Stimulated activated CD4-positive, alpha-beta T cell treated with anti-CD3 and anti-CD28 coated beads, Interleukin-15, amount 100 ng/mL, for 24 hours (primary cell): ENCODE measurements at regions not wholly inside any gene's neighbourhood (a gene's known extent, or its start where the extent isn't known, plus 50 kb on each side); places are given as distances from the start of the nearest gene placed in this dataset.

Experiments used
- DNase-seq: peaks from one replicate; pipeline ENCODE4 v3.0.0-alpha.2; 2020

GRCh38 chr10:36349445-36350078 is 707.5 kb upstream of the FZD8 start:
- DNase-seq = no peak

GRCh38 chr10:36345807-36346206 is 703.7 kb upstream of the FZD8 start:
- DNase-seq = no peak

- no peak for DNase-seq
These were observed 703.1 kb upstream of the FZD8 start for GRCh38 chr10:36345175-36345533.

GRCh38 chr10:36344240-36345174 is 702.4 kb upstream of the FZD8 start:
- no peak for DNase-seq

GRCh38 chr10:36342781-36343180 is 700.7 kb upstream of the FZD8 start:
- no peak for DNase-seq

- no peak for DNase-seq
These were observed 699.4 kb upstream of the FZD8 start for GRCh38 chr10:36341471-36341870.

GRCh38 chr10:36336315-36336714 is 694.2 kb upstream of the FZD8 start:
- no peak for DNase-seq

- no peak for DNase-seq
These were observed 691.4 kb upstream of the FZD8 start for GRCh38 chr10:36333446-36333845.

- DNase-seq = no peak
These were observed 690.8 kb upstream of the FZD8 start for GRCh38 chr10:36332926-36333325.

- DNase-seq = no peak
These were observed 689.0 kb upstream of the FZD8 start for GRCh38 chr10:36331121-36331520.

- no peak for DNase-seq
These were observed 683.7 kb upstream of the FZD8 start for GRCh38 chr10:36325815-36326214.

GRCh38 chr10:36324831-36325230 is 682.7 kb upstream of the FZD8 start:
- DNase-seq = no peak

- DNase-seq = no peak
These were observed 671.0 kb upstream of the FZD8 start for GRCh38 chr10:36313142-36313541.

- no peak for DNase-seq
These were observed 661.8 kb upstream of the FZD8 start for GRCh38 chr10:36303896-36304295.

GRCh38 chr10:36302086-36302485 is 660.0 kb upstream of the FZD8 start:
- DNase-seq = no peak

GRCh38 chr10:36301539-36301938 is 659.4 kb upstream of the FZD8 start:
- DNase-seq = no peak

GRCh38 chr10:36301139-36301538 is 659.0 kb upstream of the FZD8 start:
- no peak for DNase-seq

- no peak for DNase-seq
These were observed 641.7 kb upstream of the FZD8 start for GRCh38 chr10:36283827-36284226.

GRCh38 chr10:36281831-36282331 is 639.8 kb upstream of the FZD8 start:
- DNase-seq = no peak

- DNase-seq = no peak
These were observed 638.9 kb upstream of the FZD8 start for GRCh38 chr10:36280890-36281499.

- no peak for DNase-seq
These were observed 638.2 kb upstream of the FZD8 start for GRCh38 chr10:36280321-36280741.

GRCh38 chr10:36278176-36278575 is 636.1 kb upstream of the FZD8 start:
- DNase-seq = no peak

- DNase-seq = no peak
These were observed 635.4 kb upstream of the FZD8 start for GRCh38 chr10:36277459-36277858.
